ENCODE measurements at regions not wholly inside any gene's neighbourhood (a gene's known extent, or its start where the extent isn't known, plus 50 kb on each side); places are given as distances from the start of the nearest gene placed in this dataset.

DNA sequence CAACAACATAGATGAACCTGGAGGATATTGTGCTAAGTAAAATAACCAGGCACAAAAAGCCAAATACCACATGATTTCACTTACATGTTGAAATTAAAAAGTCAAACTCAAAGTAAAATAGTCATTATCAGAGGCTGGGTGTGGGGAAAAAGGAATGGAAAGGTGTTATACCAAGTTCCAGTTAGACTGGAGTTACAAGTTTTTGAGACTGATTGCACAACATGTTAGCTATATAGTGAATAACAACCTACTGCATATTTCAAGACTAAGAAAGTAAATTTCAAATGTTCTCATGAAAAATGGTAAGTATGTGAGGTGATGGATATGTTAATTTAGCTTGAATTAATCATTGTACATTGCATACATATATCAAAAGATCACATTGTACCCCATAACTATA, 116.8 kb upstream of the HNMT start:
- no peaks in the 10 kb centered on the region for H3K36me3 ChIP-seq (ENCODE audit: control insufficient read depth, insufficient read depth, low read length)
- no peaks in the 10 kb centered on the region for H3K9me3 ChIP-seq (ENCODE audit: control insufficient read depth, insufficient read depth, low read depth, low read length)
- H3K27me3 ChIP-seq (ENCODE audit: control insufficient read depth, insufficient read depth, low read length) = no peaks in the 10 kb centered on the region
- no peak overlapping the region for H3K27ac ChIP-seq (ENCODE audit: insufficient read depth, low read length)
- H3K9ac ChIP-seq (ENCODE audit: insufficient read depth, low read length) = no peak overlapping the region
- H2AFZ ChIP-seq (ENCODE audit: low read length) = no peak overlapping the region
- no peaks in the 10 kb centered on the region for H3K79me2 ChIP-seq (ENCODE audit: control insufficient read depth, insufficient read depth, low read length)
- TF ChIP-seq EZH2 (IDR thresholded peaks at IDR 0.05; ENCODE audit: low read length, missing control alignments) (no peak), CTCF (conservative IDR thresholded peaks at IDR 0.05 in 1 of 2, IDR thresholded peaks at IDR 0.05 in 1 of 2; ENCODE audit: low read depth in 1 of 2, low read length in 2 of 2) (no peak)
- H3K4me3 ChIP-seq (replicated peaks in 1 of 4; ENCODE audit: control extremely low read depth in 1 of 4, insufficient read depth in 1 of 4, low read depth in 3 of 4, low read length in 4 of 4) = no peak overlapping the region
- no peaks in the 10 kb centered on the region for H3K4me1 ChIP-seq (ENCODE audit: control insufficient read depth, extremely low read depth, insufficient read depth, low read length)
- no peak for DNase-seq (ENCODE audit: low read depth in 2 of 2)
- H3K4me2 ChIP-seq (ENCODE audit: extremely low read depth, insufficient read depth, low read length) = no peak overlapping the region
- H4K20me1 ChIP-seq (ENCODE audit: control insufficient read depth, extremely low read depth, insufficient read depth, low read length) = no peaks in the 10 kb centered on the region

DNA sequence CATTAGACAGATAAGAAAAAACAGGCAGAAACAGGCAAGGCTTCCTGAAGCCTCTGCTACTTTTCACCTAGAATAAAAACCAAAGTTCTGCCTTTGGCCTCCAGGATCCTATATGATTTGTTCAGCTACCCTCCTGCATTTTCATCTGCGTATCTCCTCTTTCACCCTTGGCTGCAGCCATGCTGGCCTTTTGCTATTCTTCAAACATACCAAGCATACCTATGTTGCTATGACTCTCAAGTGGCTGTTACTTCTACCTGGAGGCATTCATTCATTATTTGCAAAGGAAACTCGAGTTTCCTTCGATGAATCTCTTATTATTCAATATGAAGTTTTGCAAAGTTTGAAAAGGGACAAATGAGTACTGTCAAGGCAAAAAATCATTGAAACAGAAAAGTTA, 106.4 kb upstream of the HNMT start:
- Histone ChIP-seq H3K9ac (ENCODE audit: insufficient read depth, low read length) (no peak overlapping the region), H4K20me1 (ENCODE audit: control insufficient read depth, extremely low read depth, insufficient read depth, low read length) (no peaks in the 10 kb centered on the region), H3K9me3 (ENCODE audit: control insufficient read depth, insufficient read depth, low read depth, low read length) (no peaks in the 10 kb centered on the region), H3K79me2 (ENCODE audit: control insufficient read depth, insufficient read depth, low read length) (no peaks in the 10 kb centered on the region), H3K27ac (ENCODE audit: insufficient read depth, low read length) (no peak overlapping the region), H3K4me1 (ENCODE audit: control insufficient read depth, extremely low read depth, insufficient read depth, low read length) (no peaks in the 10 kb centered on the region), H3K4me3 (replicated peaks in 1 of 4; ENCODE audit: control extremely low read depth in 1 of 4, insufficient read depth in 1 of 4, low read depth in 3 of 4, low read length in 4 of 4) (no peak overlapping the region), H3K27me3 (ENCODE audit: control insufficient read depth, insufficient read depth, low read length) (no peaks in the 10 kb centered on the region), H2AFZ (ENCODE audit: low read length) (no peak overlapping the region), H3K4me2 (ENCODE audit: extremely low read depth, insufficient read depth, low read length) (no peak overlapping the region), H3K36me3 (ENCODE audit: control insufficient read depth, insufficient read depth, low read length) (no peaks in the 10 kb centered on the region)
- DNase-seq (ENCODE audit: low read depth in 2 of 2) = no peak
- TF ChIP-seq EZH2 (IDR thresholded peaks at IDR 0.05; ENCODE audit: low read length, missing control alignments) (no peak), CTCF (conservative IDR thresholded peaks at IDR 0.05 in 1 of 2, IDR thresholded peaks at IDR 0.05 in 1 of 2; ENCODE audit: low read depth in 1 of 2, low read length in 2 of 2) (no peak)

- no peak overlapping the region for H2AFZ ChIP-seq (ENCODE audit: low read length)
- H3K4me1 ChIP-seq (ENCODE audit: control insufficient read depth, extremely low read depth, insufficient read depth, low read length) = no peaks in the 10 kb centered on the region
- TF ChIP-seq CTCF (conservative IDR thresholded peaks at IDR 0.05 in 1 of 2, IDR thresholded peaks at IDR 0.05 in 1 of 2; ENCODE audit: low read depth in 1 of 2, low read length in 2 of 2) (no peak), EZH2 (IDR thresholded peaks at IDR 0.05; ENCODE audit: low read length, missing control alignments) (no peak)
- no peak overlapping the region for H3K9ac ChIP-seq (ENCODE audit: insufficient read depth, low read length)
- H3K27me3 ChIP-seq (ENCODE audit: control insufficient read depth, insufficient read depth, low read length) = no peaks in the 10 kb centered on the region
- no peak overlapping the region for H3K4me3 ChIP-seq (replicated peaks in 1 of 4; ENCODE audit: control extremely low read depth in 1 of 4, insufficient read depth in 1 of 4, low read depth in 3 of 4, low read length in 4 of 4)
- no peak for DNase-seq (ENCODE audit: low read depth in 2 of 2)
- H3K9me3 ChIP-seq (ENCODE audit: control insufficient read depth, insufficient read depth, low read depth, low read length) = no peaks in the 10 kb centered on the region
- no peaks in the 10 kb centered on the region for H4K20me1 ChIP-seq (ENCODE audit: control insufficient read depth, extremely low read depth, insufficient read depth, low read length)
- H3K4me2 ChIP-seq (ENCODE audit: extremely low read depth, insufficient read depth, low read length) = no peak overlapping the region
- H3K27ac ChIP-seq (ENCODE audit: insufficient read depth, low read length) = no peak overlapping the region
- no peaks in the 10 kb centered on the region for H3K79me2 ChIP-seq (ENCODE audit: control insufficient read depth, insufficient read depth, low read length)
- no peaks in the 10 kb centered on the region for H3K36me3 ChIP-seq (ENCODE audit: control insufficient read depth, insufficient read depth, low read length)
These were observed 101.6 kb upstream of the HNMT start for GRCh38 chr2:137862651-137863050.
